Natural killer cell (primary cell): ENCODE measurements at regions not wholly inside any gene's neighbourhood (a gene's known extent, or its start where the extent isn't known, plus 50 kb on each side); places are given as distances from the start of the nearest gene placed in this dataset.

Experiments
- ATAC-seq, 3 donors: fragments of 150-1000 bp in 2 of 3; fragments of 200-7000 bp in 1 of 3; cut with Tn5 transposase; 1 replicate in 1 of 3; 2 replicates in 2 of 3; pipeline ENCODE4 v1.10.0; 2021; ENCODE audit warnings: mild to moderate bottlenecking in 2 of 3, moderate library complexity in 2 of 3
- DNase-seq, 2 donors: peaks; one replicate each; pipeline versions ENCODE4 v3.0.0 to v3.0.0-alpha.2; 2013 to 2021; ENCODE audit warnings: mixed read lengths in 1 of 2
- H3K27ac ChIP-seq: one replicate; pipeline ENCODE4 v1.5.1; 2013; ENCODE audit warnings: mild to moderate bottlenecking, low read length
- H3K27me3 ChIP-seq: one replicate; pipeline ENCODE4 v1.6.1; 2013; ENCODE audit warnings: low read length; ENCODE audit not compliant: control insufficient read depth, insufficient read depth
- H3K36me3 ChIP-seq: one replicate; pipeline ENCODE4 v1.6.1; 2013; ENCODE audit warnings: low read length; ENCODE audit not compliant: control insufficient read depth, insufficient read depth
- H3K4me1 ChIP-seq: one replicate; pipeline ENCODE4 v1.6.1; 2013; ENCODE audit warnings: low read length; ENCODE audit not compliant: control insufficient read depth, insufficient read depth
- H3K4me3 ChIP-seq: one replicate; pipeline ENCODE4 v1.5.1; 2013; ENCODE audit warnings: low read length
- H3K9me3 ChIP-seq: one replicate; pipeline ENCODE4 v1.6.1; 2013; ENCODE audit warnings: low read length; ENCODE audit not compliant: control insufficient read depth, insufficient read depth
- H3K27ac Mint-ChIP-seq, 2 donors: one replicate each; pipeline ENCODE4 v1.8.0; 2022; ENCODE audit warnings: mild to moderate bottlenecking in 2 of 2, mixed read lengths in 2 of 2, moderate library complexity in 1 of 2
- H3K27me3 Mint-ChIP-seq, 2 donors: one replicate each; pipeline ENCODE4 v1.8.0; 2022; ENCODE audit warnings: low read depth in 2 of 2, mixed read lengths in 2 of 2
- H3K36me3 Mint-ChIP-seq: one replicate; pipeline ENCODE4 v1.8.0; 2022; ENCODE audit warnings: mixed read lengths
- H3K4me1 Mint-ChIP-seq, 2 donors: one replicate each; pipeline ENCODE4 v1.8.0; 2022; ENCODE audit warnings: mixed read lengths in 2 of 2
- H3K4me3 Mint-ChIP-seq: one replicate; pipeline ENCODE4 v1.8.0; 2022; ENCODE audit warnings: mild to moderate bottlenecking, moderate library complexity, mixed read lengths
- H3K9me3 Mint-ChIP-seq, 2 donors: one replicate each; pipeline ENCODE4 v1.8.0; 2022; ENCODE audit warnings: mixed read lengths in 2 of 2
- CTCF ChIP-seq: fragments of 200-600 bp; IDR thresholded peaks from one replicate; pipeline ENCODE4 v1.8.0; 2022; ENCODE audit warnings: antibody characterized with exemption
- WGBS: methylation state at CpG from one replicate; pipeline ENCODE4 v1.1.7; 2013; ENCODE audit warnings: missing lambda C conversion rate; ENCODE audit not compliant: insufficient coverage; 5-methylcytosine and 5-hydroxymethylcytosine counted together
- intact Hi-C: fragments of 100-400 bp; cut with micrococcal nuclease; formaldehyde crosslinking; loops from one replicate; pipeline ENCODE4 v1.14.2; 2022

GRCh38 chr2:76544901-76545300 lies 834.2 kb upstream of the GCFC2 start:
- ATAC-seq: no peak
- DNase-seq: no peak
- Histone ChIP-seq H3K36me3 (no peaks in the 10 kb centered on the region), H3K4me1 (no peaks in the 10 kb centered on the region), H3K9me3 (peaks cover 4% of the 10 kb centered on the region), H3K27ac (no peak overlapping the region), H3K27me3 (no peaks in the 10 kb centered on the region), H3K4me3 (no peak overlapping the region)
- intact Hi-C loops: no loop called here
- H3K4me3 Mint-ChIP-seq: no peak overlapping the region
- no peaks in the 10 kb centered on the region for H3K4me1 Mint-ChIP-seq
- no peaks in the 10 kb centered on the region for H3K36me3 Mint-ChIP-seq
- no peak overlapping the region for H3K27ac Mint-ChIP-seq
- H3K9me3 Mint-ChIP-seq: peaks cover 12 to 17% of the 10 kb centered on the region in 2 donors
- 65% methylated on average over 2 of the region's 3 CpGs for WGBS
- no peak for TF ChIP-seq CTCF
- H3K27me3 Mint-ChIP-seq: no peaks in the 10 kb centered on the region

GRCh38 chr2:76517574-76517909 lies 806.8 kb upstream of the GCFC2 start:
- TF ChIP-seq CTCF: no peak
- Mint-ChIP-seq H3K36me3 (peaks cover 7% of the 10 kb centered on the region), H3K4me1 (no peaks in the 10 kb centered on the region), H3K27me3 (no peaks in the 10 kb centered on the region), H3K27ac (no peak overlapping the region), H3K9me3 (peaks cover 15 to 30% of the 10 kb centered on the region in 2 donors), H3K4me3 (no peak overlapping the region)
- Histone ChIP-seq H3K27ac (no peak overlapping the region), H3K4me3 (no peak overlapping the region), H3K36me3 (no peaks in the 10 kb centered on the region), H3K9me3 (no peaks in the 10 kb centered on the region), H3K27me3 (no peaks in the 10 kb centered on the region), H3K4me1 (no peaks in the 10 kb centered on the region)
- no peak for DNase-seq
- no peak for ATAC-seq
- intact Hi-C loops: no loop called here
- 62% methylated on average over 2 of the region's 3 CpGs for WGBS

- H3K36me3 Mint-ChIP-seq: peaks cover 10% of the 10 kb centered on the region
- H3K4me3 ChIP-seq: no peak overlapping the region
- H3K27ac Mint-ChIP-seq: no peak overlapping the region
- intact Hi-C loops: no loop called here
- DNase-seq (no peak), ATAC-seq (no peak)
- no peaks in the 10 kb centered on the region for H3K36me3 ChIP-seq
- no peaks in the 10 kb centered on the region for H3K9me3 ChIP-seq
- peaks cover 18 to 29% of the 10 kb centered on the region in 2 donors for H3K9me3 Mint-ChIP-seq
- H3K4me3 Mint-ChIP-seq: no peak overlapping the region
- WGBS: 80% methylated on average over 1 of the region's 1 CpG
- no peaks in the 10 kb centered on the region for H3K4me1 Mint-ChIP-seq
- no peak for TF ChIP-seq CTCF
- H3K27me3 ChIP-seq: no peaks in the 10 kb centered on the region
- no peaks in the 10 kb centered on the region for H3K4me1 ChIP-seq
- H3K27me3 Mint-ChIP-seq: no peaks in the 10 kb centered on the region
- H3K27ac ChIP-seq: no peak overlapping the region
Observed at GRCh38 chr2:76516861-76517573, 806.3 kb upstream of the GCFC2 start.

- 67% methylated on average over 3 of the region's 4 CpGs for WGBS
- Histone ChIP-seq H3K4me3 (no peak overlapping the region), H3K4me1 (no peaks in the 10 kb centered on the region), H3K9me3 (no peaks in the 10 kb centered on the region), H3K27me3 (no peaks in the 10 kb centered on the region), H3K27ac (no peak overlapping the region), H3K36me3 (no peaks in the 10 kb centered on the region)
- intact Hi-C loops: no loop called here
- DNase-seq: no peak
- Mint-ChIP-seq H3K27me3 (no peaks in the 10 kb centered on the region), H3K27ac (no peak overlapping the region), H3K36me3 (peaks cover 10% of the 10 kb centered on the region), H3K9me3 (peaks cover 12 to 24% of the 10 kb centered on the region in 2 donors), H3K4me3 (no peak overlapping the region), H3K4me1 (no peaks in the 10 kb centered on the region)
- no peak for ATAC-seq
- TF ChIP-seq CTCF: no peak
Observed at GRCh38 chr2:76512201-76512820, 801.6 kb upstream of the GCFC2 start.
